HG03025 (cell line): ENCODE measurements at regions not wholly inside any gene's neighbourhood (a gene's known extent, or its start where the extent isn't known, plus 50 kb on each side); places are given as distances from the start of the nearest gene placed in this dataset.
"Not testable (repeated sequence)": the region's sequence is repeated elsewhere in the genome, so short reads cannot be mapped to it uniquely, and the experiment has no call there.

Experiments used
- ATAC-seq: cut with Tn5 transposase; IDR thresholded peaks from one replicate; pipeline ENCODE4 v1.9.1; 2021; ENCODE audit warnings: mild to moderate bottlenecking, moderate library complexity; ENCODE audit not compliant: unreplicated experiment, low FRiP score

DNA sequence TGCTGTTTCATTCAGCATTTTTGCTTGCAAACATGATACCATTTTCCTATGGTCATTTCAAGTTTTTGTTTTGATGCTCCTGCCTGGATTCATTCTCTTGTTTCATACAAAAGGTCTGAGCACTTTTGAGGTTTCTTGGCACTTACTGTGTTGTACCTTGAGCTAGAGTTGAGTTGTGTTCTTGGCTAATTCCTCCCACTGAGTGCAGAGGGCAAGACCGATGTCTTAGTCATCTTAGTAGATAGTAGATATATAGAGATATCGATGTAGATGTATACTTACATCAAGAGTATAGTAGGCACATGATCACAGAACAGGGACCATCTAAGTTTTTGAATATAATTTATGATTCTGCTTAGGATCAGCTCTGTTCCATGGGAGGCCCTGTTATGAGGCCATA is 366.6 kb downstream of the OSTF1 start:
- no peak for ATAC-seq

- ATAC-seq: peak; percentile 97
These were observed 367.2 kb downstream of the OSTF1 start for GRCh38 chr9:75455444-75455921.

DNA sequence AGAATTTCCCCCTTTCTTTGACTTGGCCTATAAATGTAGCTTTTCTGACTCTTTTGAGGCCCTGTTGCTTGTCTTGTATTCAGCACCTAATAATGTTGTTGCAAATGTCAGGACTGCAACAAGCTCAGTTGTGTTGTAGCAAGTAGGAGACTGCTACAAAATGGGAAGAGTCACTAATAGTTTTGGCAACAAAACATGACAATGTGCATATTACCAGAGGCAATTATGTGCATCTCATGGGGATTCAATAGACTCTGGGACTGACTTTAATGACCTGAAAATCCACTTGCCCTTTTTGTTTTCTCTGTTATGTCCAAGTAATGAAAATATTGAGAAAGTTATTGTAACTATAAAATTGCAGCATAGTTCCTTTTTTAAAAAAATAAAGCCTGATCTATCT is 368.4 kb downstream of the OSTF1 start:
- ATAC-seq: no peak

DNA sequence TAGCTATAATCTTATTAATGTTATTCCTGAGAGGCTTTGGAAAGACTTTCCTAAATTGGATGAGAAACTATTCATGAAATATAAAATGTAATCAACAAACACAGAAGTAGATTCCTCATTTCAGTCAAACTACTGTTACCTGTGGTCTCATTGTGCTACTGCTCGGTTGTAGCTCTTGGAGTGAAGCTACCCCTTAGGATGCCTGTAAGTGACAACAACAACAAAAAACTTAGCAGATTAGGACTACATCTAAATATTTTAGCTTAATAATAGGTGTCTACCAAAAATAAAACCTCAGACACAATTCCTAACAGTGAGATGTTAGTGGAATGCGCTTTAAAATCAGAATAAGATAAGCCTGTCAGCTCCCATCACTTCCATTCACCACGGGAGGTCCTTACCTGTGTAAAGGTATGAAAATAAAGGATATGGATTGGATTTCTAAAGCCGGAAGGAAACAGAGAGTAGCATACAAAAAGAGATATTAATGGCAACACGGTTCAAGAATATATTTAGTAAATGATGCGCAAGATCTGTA is 369.2 kb downstream of the OSTF1 start:
- ATAC-seq: no peak

DNA sequence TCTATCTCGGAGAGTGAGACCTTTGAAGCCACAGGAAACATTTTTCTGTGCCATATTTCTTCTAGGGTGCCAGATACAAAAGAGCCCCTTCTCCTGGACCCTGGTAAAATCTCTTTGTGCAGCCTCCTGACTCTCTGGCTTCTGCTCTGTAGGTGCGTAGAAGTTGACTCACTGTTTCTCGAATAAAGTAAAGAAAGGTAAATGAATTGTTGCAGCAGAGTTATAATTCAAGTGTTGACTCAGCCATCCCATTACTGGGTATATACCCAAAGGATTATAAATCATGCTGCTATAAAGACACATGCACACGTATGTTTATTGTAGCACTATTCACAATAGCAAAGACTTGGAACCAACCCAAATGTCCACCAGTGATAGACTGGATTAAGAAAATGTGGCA is 371.0 kb downstream of the OSTF1 start:
- ATAC-seq: not testable (repeated sequence)

- no peak for ATAC-seq
These were observed 372.9 kb downstream of the OSTF1 start for GRCh38 chr9:75461183-75461582.

DNA sequence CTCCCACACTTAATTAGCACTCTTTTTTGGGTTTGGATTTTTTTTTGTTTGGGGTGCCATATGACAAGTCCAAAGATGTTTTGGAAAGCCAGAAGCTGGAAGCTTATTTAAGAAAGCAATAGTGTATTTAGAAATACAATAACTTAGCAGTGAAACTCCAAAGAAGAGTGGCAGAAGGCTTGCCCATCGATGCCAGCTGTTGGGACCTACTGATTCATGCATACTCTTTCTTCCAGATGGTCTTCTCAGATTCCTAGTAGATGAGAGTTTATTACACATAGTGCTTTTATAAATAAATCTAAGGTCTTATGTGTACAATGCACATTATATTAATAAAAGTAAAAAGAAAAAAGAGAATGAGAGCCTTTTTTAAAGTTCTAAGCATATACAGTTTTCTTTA is 374.6 kb downstream of the OSTF1 start:
- ATAC-seq: no peak

GRCh38 chr9:75463871-75464270 is 375.6 kb downstream of the OSTF1 start:
- ATAC-seq: no peak

DNA sequence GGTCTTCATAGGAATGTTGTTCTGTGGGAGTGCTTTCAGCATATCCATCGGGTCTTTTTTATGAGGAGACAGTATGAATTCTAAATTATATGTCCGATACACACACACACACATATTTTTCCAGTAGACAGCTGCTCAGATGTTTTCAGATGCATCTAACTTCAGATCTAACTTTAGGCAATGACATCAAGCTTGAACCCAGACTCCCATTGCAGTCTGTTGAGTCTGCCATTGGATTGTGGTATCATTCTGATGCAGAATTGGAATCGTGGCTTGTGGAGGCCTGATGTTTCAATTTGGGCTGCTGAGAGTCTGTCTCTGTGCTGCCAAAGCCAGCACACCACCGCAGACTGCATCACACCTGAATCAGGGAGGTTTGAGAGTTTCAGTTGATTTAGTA is 376.4 kb downstream of the OSTF1 start:
- ATAC-seq: no peak

DNA sequence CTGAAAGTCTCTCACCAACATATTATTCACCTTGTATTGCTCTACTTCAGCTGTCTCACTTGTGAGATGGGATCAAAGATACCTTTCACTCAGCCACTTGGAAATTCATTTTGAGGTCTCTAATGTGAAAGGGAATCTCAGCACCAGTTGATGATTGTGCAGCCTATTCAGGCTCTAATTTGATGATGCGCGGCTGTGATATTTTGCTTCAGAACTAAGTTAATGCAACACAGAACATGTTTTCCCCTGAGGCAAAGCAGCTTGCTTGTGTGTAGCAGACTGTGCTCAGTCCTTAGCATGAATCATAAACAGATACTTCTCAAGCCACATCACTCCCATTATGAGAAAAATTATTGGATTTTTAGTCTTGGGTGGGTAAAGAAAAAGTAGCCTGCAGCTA is 378.8 kb downstream of the OSTF1 start:
- ATAC-seq: no peak

GRCh38 chr9:75471549-75472114 is 383.3 kb downstream of the OSTF1 start:
- ATAC-seq: no peak

DNA sequence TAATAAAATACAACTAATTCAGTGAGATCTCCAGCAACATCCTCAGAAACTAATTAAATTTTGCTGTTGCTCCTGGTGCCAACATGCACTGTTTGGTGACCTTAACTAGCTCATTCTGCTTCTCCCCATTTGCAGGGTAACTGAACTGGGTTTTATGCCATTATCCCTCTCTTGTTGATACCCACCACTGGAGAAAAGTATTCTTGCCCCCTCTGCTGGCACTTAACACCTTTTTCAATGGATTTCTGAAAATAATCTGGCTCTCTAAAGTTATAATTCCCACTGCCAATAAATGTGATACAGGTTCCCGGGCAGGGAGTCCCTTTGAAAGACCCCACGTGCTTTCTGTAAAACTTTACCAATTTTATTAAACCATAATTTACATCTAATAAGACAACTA is 394.3 kb downstream of the OSTF1 start:
- ATAC-seq: no peak

DNA sequence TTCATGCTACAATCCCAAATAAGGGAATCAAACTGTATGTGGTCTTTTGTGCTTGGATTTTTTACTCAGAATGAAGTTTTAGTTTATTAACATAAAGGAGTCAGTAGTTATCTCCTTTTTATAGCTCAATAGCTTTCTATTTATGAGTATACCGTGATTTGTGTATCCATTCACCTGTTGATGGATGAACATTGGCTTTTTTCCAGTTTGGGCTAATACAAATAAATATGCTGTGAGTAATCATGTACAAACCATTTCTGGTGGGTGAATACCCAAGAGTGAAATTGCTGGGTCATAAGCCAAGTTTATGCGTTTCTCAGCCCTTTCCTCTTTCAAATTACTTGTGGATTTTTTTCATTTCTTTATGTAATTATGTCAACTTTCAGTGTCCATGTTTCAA is 395.3 kb downstream of the OSTF1 start:
- no peak for ATAC-seq

DNA sequence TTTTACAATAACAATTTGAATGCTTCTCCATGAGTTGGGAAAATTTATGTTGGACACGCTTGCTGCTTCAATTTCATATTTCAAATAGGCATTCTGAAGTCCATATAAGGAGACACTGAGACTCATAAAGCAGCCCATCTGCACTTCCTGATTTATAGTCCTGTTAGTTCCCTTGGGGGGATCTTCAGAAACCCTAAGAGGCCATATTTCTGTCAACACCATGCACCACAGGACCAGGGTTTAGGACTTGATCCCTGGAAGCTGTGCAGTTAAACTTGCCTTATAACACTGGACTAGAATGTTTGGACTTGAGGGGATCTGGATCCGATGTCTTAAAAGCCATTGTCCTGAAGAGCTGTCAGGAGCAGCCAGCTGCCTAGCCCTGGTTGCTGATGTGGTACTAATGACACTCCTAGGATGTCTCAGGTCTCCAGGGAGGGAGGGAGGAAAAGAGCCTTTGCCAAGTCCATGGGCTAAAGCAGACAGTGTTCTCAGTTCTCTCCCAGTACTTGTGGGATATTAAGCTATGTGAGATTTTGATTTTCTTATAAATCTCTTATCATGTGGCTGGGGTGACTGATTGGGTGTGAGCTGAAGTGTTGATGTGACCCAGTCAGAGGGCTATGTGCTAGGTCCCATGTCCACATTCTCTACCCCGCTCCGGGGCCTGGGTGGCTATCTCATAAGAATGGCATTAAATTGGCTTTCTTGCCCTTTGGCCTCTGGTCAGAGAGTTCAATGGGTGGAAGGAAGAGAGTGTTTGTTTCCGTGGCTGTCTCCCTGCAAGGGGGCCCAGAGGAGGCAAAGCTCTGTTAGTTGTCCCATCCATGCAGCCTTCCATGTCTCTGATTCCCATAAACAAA is 399.8 kb downstream of the OSTF1 start:
- ATAC-seq: no peak

GRCh38 chr9:75488719-75489110 is 400.4 kb downstream of the OSTF1 start:
- no peak for ATAC-seq

GRCh38 chr9:75490326-75490725 is 400.1 kb upstream of the PCSK5 start:
- no peak for ATAC-seq

DNA sequence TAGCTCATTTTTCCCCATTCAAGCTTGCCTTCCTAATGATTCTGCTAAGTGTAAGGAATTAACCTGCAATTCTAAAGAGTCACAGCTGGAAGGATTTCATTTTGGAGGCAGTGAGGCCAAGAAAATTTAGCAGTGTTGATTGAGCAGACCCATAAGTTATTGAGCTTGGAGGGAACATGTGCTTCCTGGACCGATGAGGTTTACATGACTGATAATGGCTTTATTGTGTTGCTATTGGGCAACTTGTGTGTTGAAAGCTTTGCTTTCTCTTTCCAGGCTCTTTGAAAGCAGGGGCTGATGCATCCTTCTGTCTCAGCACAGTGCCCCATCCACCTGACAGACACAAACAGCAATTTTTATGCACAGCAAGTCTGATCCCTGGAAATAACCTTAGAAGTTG is 398.9 kb upstream of the PCSK5 start:
- no peak for ATAC-seq

- no peak for ATAC-seq
These were observed 390.7 kb upstream of the PCSK5 start for GRCh38 chr9:75499812-75500211.

DNA sequence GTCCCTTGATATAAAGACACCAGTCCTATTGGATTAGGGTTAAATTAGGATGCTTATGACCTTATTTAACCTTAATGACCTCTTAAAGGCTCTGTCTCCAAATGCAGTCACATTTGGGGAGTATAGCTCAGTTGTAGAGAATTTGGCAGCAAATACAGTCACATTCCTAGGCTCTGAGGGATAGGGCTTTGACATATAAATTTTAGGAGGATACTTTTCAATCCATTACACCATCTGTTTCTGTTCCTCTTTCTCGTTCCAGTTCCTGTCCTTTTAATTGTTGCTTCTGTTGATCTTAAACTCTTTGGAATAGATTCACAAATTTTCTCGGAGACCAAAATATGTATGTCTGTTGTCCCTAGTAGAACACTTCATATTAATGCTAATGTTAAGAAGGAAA is 390.0 kb upstream of the PCSK5 start:
- ATAC-seq: no peak

- ATAC-seq: not testable (repeated sequence)
These were observed 389.5 kb upstream of the PCSK5 start for GRCh38 chr9:75500940-75501339.

DNA sequence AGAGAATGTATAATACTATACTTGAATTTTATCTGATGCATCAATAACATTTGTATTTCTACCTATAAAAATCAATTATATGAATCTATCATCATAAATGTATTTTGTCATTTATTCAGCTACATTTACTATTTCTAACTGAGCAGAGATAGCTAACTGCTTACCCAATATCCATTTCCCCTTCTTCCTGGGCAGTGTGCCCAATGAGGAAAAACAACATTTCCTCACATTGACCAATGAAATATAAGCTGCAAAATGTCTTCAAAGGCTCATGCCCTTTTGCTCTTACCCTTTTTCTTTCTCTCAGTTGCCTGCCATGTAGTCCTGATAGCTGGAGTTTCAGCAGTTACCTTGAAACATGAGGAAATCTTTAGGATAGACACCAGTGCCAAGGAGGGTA is 385.8 kb upstream of the PCSK5 start:
- no peak for ATAC-seq

- ATAC-seq: no peak
These were observed 384.8 kb upstream of the PCSK5 start for GRCh38 chr9:75505654-75506053.
